ENCODE measurements at regions not wholly inside any gene's neighbourhood (a gene's known extent, or its start where the extent isn't known, plus 50 kb on each side); places are given as distances from the start of the nearest gene placed in this dataset.

DNA sequence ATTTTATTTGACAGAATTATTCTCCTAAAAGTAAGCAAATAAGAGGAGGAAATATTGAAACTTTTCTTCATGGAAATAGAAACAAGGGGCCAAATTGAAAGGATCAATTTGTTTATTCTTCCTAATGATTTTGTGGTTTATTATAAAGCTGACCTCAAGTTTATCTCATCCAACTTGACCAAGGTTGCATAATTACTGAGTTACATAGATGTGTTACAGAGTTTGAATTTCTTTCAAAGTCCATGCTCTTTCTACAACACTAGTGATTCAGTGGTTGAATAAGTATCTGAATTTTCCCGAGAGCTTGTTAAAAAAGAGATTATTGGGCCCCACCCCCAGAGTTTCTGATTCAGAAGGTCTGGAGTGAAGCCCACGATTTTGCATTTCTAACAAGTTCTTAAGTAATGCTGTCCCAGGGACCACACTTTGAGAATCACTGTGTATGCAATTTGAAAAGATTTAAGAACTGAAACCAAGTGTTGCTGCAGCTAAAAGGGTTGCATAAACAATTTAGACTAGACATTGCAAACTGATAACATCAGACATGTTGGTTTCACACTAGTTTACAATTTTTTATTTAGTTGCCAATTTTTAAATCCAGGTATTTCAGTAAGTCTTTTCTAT is 485.7 kb upstream of the ANO5 start:
- no peak for DNase-seq (ENCODE audit: insufficient read length, low spot score, missing footprints)
- Histone ChIP-seq H3K27me3 (ENCODE audit: insufficient read depth, low read length) (no peaks in the 10 kb centered on the region), H4K20me1 (ENCODE audit: insufficient read depth, low read length) (no peaks in the 10 kb centered on the region), H3K4me2 (ENCODE audit: insufficient read depth, low read length) (no peak overlapping the region), H3K9me3 (ENCODE audit: low read depth, low read length) (no peaks in the 10 kb centered on the region), H3K4me3 (ENCODE audit: insufficient read depth, low read length) (no peak overlapping the region), H3K4me1 (ENCODE audit: insufficient read depth, low read length) (no peaks in the 10 kb centered on the region), H3K79me2 (ENCODE audit: insufficient read depth, low read length) (no peaks in the 10 kb centered on the region), H2AFZ (ENCODE audit: low read length) (no peak overlapping the region), H3K27ac (ENCODE audit: low read depth, low read length) (no peak overlapping the region), H3K36me3 (ENCODE audit: insufficient read depth, low read length) (no peaks in the 10 kb centered on the region)
- TF ChIP-seq, protein P1, sequence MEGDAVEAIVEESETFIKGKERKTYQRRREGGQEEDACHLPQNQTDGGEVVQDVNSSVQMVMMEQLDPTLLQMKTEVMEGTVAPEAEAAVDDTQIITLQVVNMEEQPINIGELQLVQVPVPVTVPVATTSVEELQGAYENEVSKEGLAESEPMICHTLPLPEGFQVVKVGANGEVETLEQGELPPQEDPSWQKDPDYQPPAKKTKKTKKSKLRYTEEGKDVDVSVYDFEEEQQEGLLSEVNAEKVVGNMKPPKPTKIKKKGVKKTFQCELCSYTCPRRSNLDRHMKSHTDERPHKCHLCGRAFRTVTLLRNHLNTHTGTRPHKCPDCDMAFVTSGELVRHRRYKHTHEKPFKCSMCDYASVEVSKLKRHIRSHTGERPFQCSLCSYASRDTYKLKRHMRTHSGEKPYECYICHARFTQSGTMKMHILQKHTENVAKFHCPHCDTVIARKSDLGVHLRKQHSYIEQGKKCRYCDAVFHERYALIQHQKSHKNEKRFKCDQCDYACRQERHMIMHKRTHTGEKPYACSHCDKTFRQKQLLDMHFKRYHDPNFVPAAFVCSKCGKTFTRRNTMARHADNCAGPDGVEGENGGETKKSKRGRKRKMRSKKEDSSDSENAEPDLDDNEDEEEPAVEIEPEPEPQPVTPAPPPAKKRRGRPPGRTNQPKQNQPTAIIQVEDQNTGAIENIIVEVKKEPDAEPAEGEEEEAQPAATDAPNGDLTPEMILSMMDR (IDR thresholded peaks at IDR 0.05; ENCODE audit: extremely low read depth, low read depth, low read length): no peak

DNA sequence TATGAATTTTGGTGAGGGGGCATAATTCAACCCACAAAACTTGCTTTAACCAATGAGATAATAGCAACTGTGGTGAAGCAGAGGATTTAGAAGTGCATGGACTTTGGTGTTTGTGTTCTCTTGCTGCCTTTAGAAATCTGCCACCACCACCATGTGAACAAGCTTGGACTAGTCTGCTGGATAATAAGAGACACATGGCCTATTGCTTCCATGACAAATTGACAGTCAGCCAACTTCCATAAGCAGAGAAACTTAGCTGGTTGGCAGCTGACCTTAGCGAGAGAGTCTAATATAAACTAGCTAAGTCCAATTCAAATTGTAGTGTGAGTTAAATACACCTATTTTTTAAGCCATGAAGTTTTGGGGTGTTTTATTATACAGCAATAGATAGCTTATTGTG is 482.1 kb upstream of the ANO5 start:
- Histone ChIP-seq H3K4me1 (ENCODE audit: insufficient read depth, low read length) (no peaks in the 10 kb centered on the region), H3K4me3 (ENCODE audit: insufficient read depth, low read length) (no peak overlapping the region), H3K4me2 (ENCODE audit: insufficient read depth, low read length) (no peak overlapping the region), H3K9me3 (ENCODE audit: low read depth, low read length) (no peaks in the 10 kb centered on the region), H2AFZ (ENCODE audit: low read length) (no peak overlapping the region), H3K36me3 (ENCODE audit: insufficient read depth, low read length) (no peaks in the 10 kb centered on the region), H3K79me2 (ENCODE audit: insufficient read depth, low read length) (no peaks in the 10 kb centered on the region), H3K27ac (ENCODE audit: low read depth, low read length) (no peak overlapping the region), H4K20me1 (ENCODE audit: insufficient read depth, low read length) (no peaks in the 10 kb centered on the region), H3K27me3 (ENCODE audit: insufficient read depth, low read length) (no peaks in the 10 kb centered on the region)
- no peak for DNase-seq (ENCODE audit: insufficient read length, low spot score, missing footprints)
- TF ChIP-seq, protein P1 (IDR thresholded peaks at IDR 0.05; ENCODE audit: extremely low read depth, low read depth, low read length): no peak

DNA sequence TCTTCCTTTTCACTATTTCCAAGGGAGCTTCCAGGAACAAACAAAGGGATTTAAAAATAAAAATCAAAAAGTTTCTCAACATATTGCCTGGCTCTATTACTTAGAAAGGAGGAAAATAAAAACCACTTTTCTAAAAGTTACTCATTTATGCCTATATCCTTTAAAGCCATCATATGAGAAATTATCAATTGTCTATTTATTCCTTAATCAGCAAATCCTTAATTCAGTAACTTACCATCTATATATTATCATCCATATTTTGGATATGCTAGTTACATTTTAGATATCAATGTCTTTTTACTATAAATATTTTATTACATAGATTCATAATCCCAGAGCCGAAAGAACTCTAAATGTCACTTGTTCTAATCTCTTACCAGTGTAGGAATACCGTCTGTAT is 481.5 kb upstream of the ANO5 start:
- no peaks in the 10 kb centered on the region for H3K27me3 ChIP-seq (ENCODE audit: insufficient read depth, low read length)
- H3K9me3 ChIP-seq (ENCODE audit: low read depth, low read length): no peaks in the 10 kb centered on the region
- peak; percentile 37 for DNase-seq (ENCODE audit: insufficient read length, low spot score, missing footprints)
- H4K20me1 ChIP-seq (ENCODE audit: insufficient read depth, low read length): no peaks in the 10 kb centered on the region
- no peak overlapping the region for H3K4me3 ChIP-seq (ENCODE audit: insufficient read depth, low read length)
- H3K79me2 ChIP-seq (ENCODE audit: insufficient read depth, low read length): no peaks in the 10 kb centered on the region
- H2AFZ ChIP-seq (ENCODE audit: low read length): no peak overlapping the region
- H3K4me1 ChIP-seq (ENCODE audit: insufficient read depth, low read length): no peaks in the 10 kb centered on the region
- H3K4me2 ChIP-seq (ENCODE audit: insufficient read depth, low read length): no peak overlapping the region
- no peaks in the 10 kb centered on the region for H3K36me3 ChIP-seq (ENCODE audit: insufficient read depth, low read length)
- H3K27ac ChIP-seq (ENCODE audit: low read depth, low read length): no peak overlapping the region
- TF ChIP-seq, protein P1 (IDR thresholded peaks at IDR 0.05; ENCODE audit: extremely low read depth, low read depth, low read length): no peak

DNA sequence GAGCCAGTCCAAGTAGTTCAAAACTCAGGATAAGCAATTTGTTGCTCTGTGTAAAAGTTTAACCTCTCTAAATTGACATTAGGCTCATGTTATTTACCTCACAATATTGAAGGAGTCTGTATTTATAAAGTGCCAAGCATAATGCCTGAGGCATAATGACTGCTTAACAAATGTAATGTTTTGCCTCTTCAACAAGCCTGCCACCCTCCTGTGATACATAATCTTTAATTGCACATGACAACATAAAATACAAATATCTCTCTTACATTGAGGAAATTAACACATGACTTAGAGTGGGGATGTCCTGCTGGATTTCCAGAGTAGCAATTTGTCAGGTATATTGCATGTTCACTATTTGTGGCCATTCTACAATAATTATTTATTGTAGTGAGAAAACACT is 469.2 kb upstream of the ANO5 start:
- Histone ChIP-seq H3K9me3 (ENCODE audit: low read depth, low read length) (no peaks in the 10 kb centered on the region), H3K4me1 (ENCODE audit: insufficient read depth, low read length) (no peaks in the 10 kb centered on the region), H4K20me1 (ENCODE audit: insufficient read depth, low read length) (no peaks in the 10 kb centered on the region), H3K27me3 (ENCODE audit: insufficient read depth, low read length) (no peaks in the 10 kb centered on the region), H2AFZ (ENCODE audit: low read length) (no peak overlapping the region), H3K4me3 (ENCODE audit: insufficient read depth, low read length) (no peak overlapping the region), H3K36me3 (ENCODE audit: insufficient read depth, low read length) (no peaks in the 10 kb centered on the region), H3K79me2 (ENCODE audit: insufficient read depth, low read length) (no peaks in the 10 kb centered on the region), H3K4me2 (ENCODE audit: insufficient read depth, low read length) (no peak overlapping the region), H3K27ac (ENCODE audit: low read depth, low read length) (no peak overlapping the region)
- TF ChIP-seq, protein P1 (IDR thresholded peaks at IDR 0.05; ENCODE audit: extremely low read depth, low read depth, low read length): no peak
- DNase-seq (ENCODE audit: insufficient read length, low spot score, missing footprints): no peak

Data from osteoblast (primary cell).